AG04450 (cell line): ENCODE measurements at regions not wholly inside any gene's neighbourhood (a gene's known extent, or its start where the extent isn't known, plus 50 kb on each side); places are given as distances from the start of the nearest gene placed in this dataset.

Source experiments
- CTCF ChIA-PET: fragments of 300-600, 350-600 bp; formaldehyde crosslinking; extraction: SDS; loops from one replicate; lab custom pipeline; 2022; ENCODE audit warnings: antibody characterized with exemption, inconsistent platforms; lab: Charles Lee
- POLR2A ChIA-PET: fragments of 350-600 bp; formaldehyde crosslinking; extraction: SDS; loops from one replicate; lab custom pipeline; 2021; ENCODE audit warnings: antibody characterized with exemption, inconsistent platforms; lab: Yijun Ruan, JAX
- DNase-seq: peaks from one replicate; pipeline ENCODE4 v3.0.0-alpha.2; 2011; ENCODE audit warnings: low read depth, low spot score
- H3K27ac ChIP-seq: one replicate; pipeline ENCODE4 v1.5.1; 2012; ENCODE audit warnings: low read depth, low read length, control low read depth
- H3K27me3 ChIP-seq: one replicate; pipeline ENCODE4 v1.6.0; 2012; ENCODE audit warnings: low read length; ENCODE audit not compliant: control insufficient read depth, insufficient read depth
- H3K4me3 ChIP-seq: 2 replicates; pipeline ENCODE4 v1.5.1; 2011; ENCODE audit warnings: mild to moderate bottlenecking, low read depth, low read length, control low read depth
- H3K9me3 ChIP-seq: 2 replicates; pipeline ENCODE4 v1.5.1; 2012; ENCODE audit warnings: low read length; ENCODE audit not compliant: control insufficient read depth, insufficient read depth
- CTCF ChIP-seq: IDR thresholded peaks from 2 replicates; pipeline ENCODE4 v1.5.1; 2011; ENCODE audit warnings: low read depth, low read length, control low read depth, inconsistent platforms

GRCh38 chr4:3701736-3702560 is 64.2 kb upstream of the ADRA2C start:
- TF ChIP-seq CTCF, result no peak
- ChIA-PET CTCF (no interaction called here), POLR2A (no interaction called here)
- DNase-seq, result no peak
- H3K27ac ChIP-seq, result no peak overlapping the region
- H3K4me3 ChIP-seq, result no peak overlapping the region
- H3K27me3 ChIP-seq, result peaks cover 14% of the 10 kb centered on the region
- no peaks in the 10 kb centered on the region for H3K9me3 ChIP-seq

GRCh38 chr4:3701271-3701734 is 64.9 kb upstream of the ADRA2C start:
- CTCF ChIA-PET, result no interaction called here
- Histone ChIP-seq H3K4me3 (no peak overlapping the region), H3K27me3 (peaks cover 14% of the 10 kb centered on the region), H3K27ac (no peak overlapping the region), H3K9me3 (no peaks in the 10 kb centered on the region)
- TF ChIP-seq CTCF, result no peak
- POLR2A ChIA-PET, result no interaction called here
- DNase-seq, result no peak

GRCh38 chr4:3700736-3701135 is 65.4 kb upstream of the ADRA2C start:
- no peak overlapping the region for H3K4me3 ChIP-seq
- POLR2A ChIA-PET, result no interaction called here
- CTCF ChIA-PET, result no interaction called here
- TF ChIP-seq CTCF, result no peak
- no peaks in the 10 kb centered on the region for H3K9me3 ChIP-seq
- DNase-seq, result no peak
- H3K27me3 ChIP-seq, result peaks cover 14% of the 10 kb centered on the region
- H3K27ac ChIP-seq, result no peak overlapping the region

GRCh38 chr4:3700223-3700622 is 66.0 kb upstream of the ADRA2C start:
- CTCF ChIA-PET, result no interaction called here
- H3K27me3 ChIP-seq, result peaks cover 14% of the 10 kb centered on the region
- DNase-seq, result no peak

More at GRCh38 chr4:3700223-3700622, 66.0 kb upstream of the ADRA2C start:
- Histone ChIP-seq H3K9me3 (no peaks in the 10 kb centered on the region), H3K27ac (no peak overlapping the region), H3K4me3 (no peak overlapping the region)
- POLR2A ChIA-PET, result no interaction called here
- TF ChIP-seq CTCF, result no peak
